H1 (cell line): ENCODE measurements at regions not wholly inside any gene's neighbourhood (a gene's known extent, or its start where the extent isn't known, plus 50 kb on each side); places are given as distances from the start of the nearest gene placed in this dataset.

ENCODE experiments used
- CTCF ChIA-PET: fragments of 300-600 bp; sonication (Branson Sonifier 250); formaldehyde crosslinking; loops from one replicate; lab custom pipeline; 2021; ENCODE audit not compliant: partially characterized antibody; lab: Charles Lee
- POLR2A ChIA-PET: fragments of 300-600 bp; sonication (Branson Sonifier 250); formaldehyde crosslinking; loops from one replicate; lab custom pipeline; 2021; ENCODE audit warnings: inconsistent platforms; ENCODE audit not compliant: partially characterized antibody; lab: Charles Lee
- DNase-seq, 2 experiments: peaks; one replicate each; pipeline versions ENCODE4 v3.0.0 to v3.0.0-alpha.2; 2010 to 2022; ENCODE audit warnings: low spot score in 2 of 2, low read depth in 1 of 2, mixed read lengths in 1 of 2
- FAIRE-seq: peaks from 2 replicates; lab custom pipeline; 2011; peaks lifted over from hg19 to GRCh38; lab: Jason Lieb, UNC
- H2AFZ ChIP-seq: 2 replicates; pipeline ENCODE4 v1.8.1; 2012; ENCODE audit warnings: low read length, inconsistent platforms
- H2AK5ac ChIP-seq: 2 replicates; pipeline ENCODE4 v1.6.1; 2013; ENCODE audit warnings: low read depth, low read length
- H2BK120ac ChIP-seq: replicated peaks from 2 replicates; pipeline ENCODE3; 2013; ENCODE audit warnings: low read depth, low read length, inconsistent platforms
- H2BK12ac ChIP-seq: 2 replicates; pipeline ENCODE4 v1.6.1; 2013; ENCODE audit warnings: low read depth, low read length
- H2BK15ac ChIP-seq: 2 replicates; pipeline ENCODE4 v1.6.1; 2013; ENCODE audit warnings: low read length
- H2BK20ac ChIP-seq: 2 replicates; pipeline ENCODE4 v1.6.1; 2013; ENCODE audit warnings: low read length
- H2BK5ac ChIP-seq: 2 replicates; pipeline ENCODE4 v1.6.1; 2013; ENCODE audit warnings: low read depth, low read length
- H3K14ac ChIP-seq: 2 replicates; pipeline ENCODE4 v1.6.1; 2013; ENCODE audit warnings: inconsistent platforms; ENCODE audit not compliant: insufficient read length
- H3K18ac ChIP-seq: 2 replicates; pipeline ENCODE4 v1.6.1; 2013; ENCODE audit warnings: low read length; ENCODE audit errors: extremely low read depth
- H3K23ac ChIP-seq: 2 replicates; pipeline ENCODE4 v1.6.1; 2013; ENCODE audit warnings: inconsistent platforms; ENCODE audit not compliant: insufficient read length
- H3K23me2 ChIP-seq: 2 replicates; pipeline ENCODE4 v1.6.1; 2013; ENCODE audit warnings: low read depth, low read length
- H3K27ac ChIP-seq: 2 replicates; pipeline ENCODE4 v1.6.1; 2011; ENCODE audit warnings: low read depth, low read length, inconsistent platforms
- H3K27me3 ChIP-seq, 4 experiments: replicated peaks in 1 of 4; 1 replicate in 1 of 4; 2 replicates in 3 of 4; pipeline versions ENCODE4 v1.6.1 to v1.8.1; 2011 to 2013; ENCODE audit warnings: low read length in 3 of 4, mild to moderate bottlenecking in 3 of 4, inconsistent platforms in 2 of 4, mixed read lengths in 2 of 4, moderate library complexity in 1 of 4; ENCODE audit not compliant: control insufficient read depth in 3 of 4, insufficient read depth in 3 of 4; ENCODE audit errors: extremely low read depth in 1 of 4
- H3K36me3 ChIP-seq, 4 experiments: 2 replicates each; pipeline versions ENCODE4 v1.6.1 to v1.8.1; 2011 to 2013; ENCODE audit warnings: mild to moderate bottlenecking in 4 of 4, low read length in 3 of 4, moderate library complexity in 2 of 4, control low read depth in 1 of 4, inconsistent platforms in 1 of 4; ENCODE audit not compliant: insufficient read depth in 4 of 4, control insufficient read depth in 2 of 4
- H3K4ac ChIP-seq: replicated peaks from 2 replicates; pipeline ENCODE3; 2013; ENCODE audit warnings: low read length, low read depth, mixed read lengths, inconsistent platforms; ENCODE audit not compliant: insufficient read length
- H3K4me1 ChIP-seq, 4 experiments: replicated peaks in 1 of 4; 1 replicate in 1 of 4; 2 replicates in 3 of 4; pipeline versions ENCODE4 v1.6.1 to v1.8.1; 2011 to 2013; ENCODE audit warnings: low read length in 3 of 4, inconsistent platforms in 2 of 4, mixed read lengths in 1 of 4; ENCODE audit not compliant: insufficient read depth in 4 of 4, control insufficient read depth in 3 of 4
- H3K4me2 ChIP-seq, 2 experiments: 2 replicates each; pipeline versions ENCODE4 v1.6.1 to v1.8.1; 2011 to 2013; ENCODE audit warnings: low read depth in 2 of 2, low read length in 2 of 2, control low read depth in 1 of 2, inconsistent platforms in 1 of 2, mild to moderate bottlenecking in 1 of 2; ENCODE audit not compliant: insufficient read depth in 1 of 2
- H3K4me3 ChIP-seq, 4 experiments: fragments of 200-600, 300-600 bp in 1 of 4; sonication (generic), shearing (Covaris generic), sonication (Bioruptor Twin) in 1 of 4; 2 replicates each; pipeline versions ENCODE4 v1.5.1 to v1.8.1; 2011 to 2016; ENCODE audit warnings: low read length in 4 of 4, low read depth in 3 of 4, control low read depth in 2 of 4, inconsistent platforms in 2 of 4, mild to moderate bottlenecking in 2 of 4, mixed read lengths in 1 of 4, moderate library complexity in 1 of 4; ENCODE audit not compliant: insufficient read depth in 2 of 4; ENCODE audit errors: extremely low read depth in 1 of 4
- H3K56ac ChIP-seq: replicated peaks from 2 replicates; pipeline ENCODE3; 2013; ENCODE audit warnings: low read depth, mild to moderate bottlenecking, mixed read lengths, low read length, inconsistent platforms; ENCODE audit not compliant: insufficient read length
- H3K79me1 ChIP-seq: 2 replicates; pipeline ENCODE4 v1.6.1; 2013; ENCODE audit warnings: low read depth, low read length, control low read depth
- H3K79me2 ChIP-seq, 2 experiments: 2 replicates each; pipeline versions ENCODE4 v1.6.1 to v1.8.1; 2012 to 2013; ENCODE audit warnings: low read length in 2 of 2, mild to moderate bottlenecking in 2 of 2, inconsistent platforms in 1 of 2; ENCODE audit not compliant: insufficient read depth in 2 of 2, control insufficient read depth in 1 of 2
- H3K9ac ChIP-seq, 4 experiments: replicated peaks in 1 of 4; 1 replicate in 1 of 4; 2 replicates in 3 of 4; pipeline versions ENCODE4 v1.6.1 to v1.8.1; 2011 to 2013; ENCODE audit warnings: low read depth in 3 of 4, low read length in 3 of 4, control low read depth in 2 of 4, mild to moderate bottlenecking in 2 of 4, moderate library complexity in 2 of 4, inconsistent platforms in 1 of 4; ENCODE audit errors: extremely low read depth in 1 of 4
- H3K9me3 ChIP-seq, 2 experiments: 2 replicates each; pipeline versions ENCODE4 v1.6.1 to v1.8.1; 2012 to 2013; ENCODE audit warnings: mild to moderate bottlenecking in 2 of 2, moderate library complexity in 2 of 2, control low read depth in 1 of 2, inconsistent platforms in 1 of 2, low read depth in 1 of 2, low read length in 1 of 2, mixed read lengths in 1 of 2; ENCODE audit not compliant: insufficient read depth in 2 of 2
- H4K20me1 ChIP-seq, 2 experiments: replicated peaks in 1 of 2; 2 replicates each; pipeline versions ENCODE3 to v1.8.1; 2011 to 2013; ENCODE audit warnings: inconsistent platforms in 2 of 2, low read length in 2 of 2, mild to moderate bottlenecking in 1 of 2; ENCODE audit not compliant: insufficient read depth in 2 of 2, control insufficient read depth in 1 of 2
- H4K5ac ChIP-seq: 2 replicates; pipeline ENCODE4 v1.6.1; 2013; ENCODE audit warnings: low read length, low read depth, mixed read lengths, inconsistent platforms; ENCODE audit not compliant: insufficient read length
- H4K8ac ChIP-seq: 2 replicates; pipeline ENCODE4 v1.8.0; 2013; ENCODE audit warnings: mild to moderate bottlenecking, moderate library complexity, low read length, inconsistent platforms; ENCODE audit not compliant: insufficient read depth; ENCODE audit errors: extremely low read depth
- H4K91ac ChIP-seq: replicated peaks from 2 replicates; pipeline ENCODE3; 2013; ENCODE audit warnings: low read length, mixed read lengths, inconsistent platforms; ENCODE audit not compliant: insufficient read length
- JUN ChIP-seq: IDR thresholded peaks from 2 replicates; pipeline ENCODE4 v1.6.1; 2011; ENCODE audit warnings: low read depth, mild to moderate bottlenecking, improper control_type of control experiment, low read length
- JUND ChIP-seq: IDR thresholded peaks from 2 replicates; pipeline ENCODE4 v1.6.1; 2011; ENCODE audit warnings: mild to moderate bottlenecking, improper control_type of control experiment, low read length
- POLR2A ChIP-seq, 2 experiments: IDR thresholded peaks; 1 replicate in 1 of 2; 2 replicates in 1 of 2; pipeline ENCODE4 v1.6.1; 2011; ENCODE audit warnings: low read depth in 2 of 2, low read length in 2 of 2, mild to moderate bottlenecking in 2 of 2; ENCODE audit errors: control extremely low read depth in 1 of 2
- TAF7 ChIP-seq: optimal IDR thresholded peaks from 2 replicates; pipeline ENCODE3; 2011; ENCODE audit warnings: low read depth, mild to moderate bottlenecking, inconsistent platforms, low read length, moderate library complexity, borderline replicate concordance
- WGBS, 2 experiments: shearing (Covaris generic) in 1 of 2; methylation state at CpG; one replicate each; pipeline versions ENCODE4 v1.1.6 to v1.1.7; 2013 to 2015; ENCODE audit warnings: low lambda C conversion rate in 2 of 2, mixed read lengths in 2 of 2, inconsistent platforms in 1 of 2, low coverage in 1 of 2, missing lambda C conversion rate in 1 of 2; ENCODE audit not compliant: insufficient replicate concordance in 2 of 2, insufficient coverage in 1 of 2, insufficient read length in 1 of 2; ENCODE audit errors: extremely low coverage in 1 of 2, missing lambda C conversion rate in 1 of 2; 5-methylcytosine and 5-hydroxymethylcytosine counted together

DNA sequence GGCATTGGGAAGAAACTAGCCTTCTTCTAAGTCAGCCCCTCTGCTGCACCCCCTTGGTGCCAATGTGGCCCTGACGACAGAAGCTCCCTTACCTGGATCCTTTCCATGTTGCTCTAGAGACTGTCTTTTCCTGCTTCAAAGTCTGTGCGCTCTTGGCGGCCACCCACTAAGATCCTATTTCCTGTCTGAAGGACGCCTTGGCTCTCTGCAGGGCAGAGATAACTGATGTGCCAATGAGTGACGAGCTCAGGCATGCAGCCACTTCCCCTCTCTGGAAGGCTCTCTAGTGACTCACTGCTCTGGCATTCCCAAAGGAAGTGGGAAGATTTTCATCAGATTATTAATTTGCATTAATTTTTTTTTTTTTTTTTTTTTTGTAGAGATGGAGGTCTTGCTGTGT lies 273.5 kb downstream of the CDH20 start:
- peak overlapping the region; percentile 80; the same call in 1 of the 2 replicates for H2BK12ac ChIP-seq
- H3K4me2 ChIP-seq = peak overlapping the region; percentile 58 to 83
- H3K9ac ChIP-seq = no peak overlapping the region
- no peak overlapping the region for H2BK15ac ChIP-seq
- H2BK20ac ChIP-seq = no peak overlapping the region
- no peak overlapping the region for H3K27ac ChIP-seq
- H4K91ac ChIP-seq = no peak overlapping the region
- no peaks in the 10 kb centered on the region for H3K79me1 ChIP-seq
- H3K56ac ChIP-seq = no peak overlapping the region
- H4K8ac ChIP-seq = no peak overlapping the region
- ChIA-PET POLR2A (interaction anchor here (1.0 kb wide), 1 partner anchor 30 kb away, joined by 6 read pairs; no protein-coding TSS in a partner anchor), CTCF (interaction anchor here (0.6 to 3.0 kb wide), 7 partner anchors 19 to 801 kb away, joined by 3 to 17 read pairs (median 4); no protein-coding TSS in a partner anchor)
- H3K27me3 ChIP-seq = no peaks in the 10 kb centered on the region
- peaks cover 0 to under 1% (median 0%) of the 10 kb centered on the region in 4 experiments; a peak in 2 of 8 replicates for H3K36me3 ChIP-seq
- H3K9me3 ChIP-seq = peaks cover 0 to 3% of the 10 kb centered on the region in 2 experiments; a peak in 2 of 4 replicates
- peak overlapping the region; percentile 83 for H2BK5ac ChIP-seq
- FAIRE-seq (peak; percentile 45), DNase-seq (peak; percentile 54 to 72)
- no peak overlapping the region for H2AK5ac ChIP-seq
- no peak overlapping the region for H3K18ac ChIP-seq
- no peak overlapping the region for H4K5ac ChIP-seq
- H3K23me2 ChIP-seq = peaks cover 3% of the 10 kb centered on the region
- no peak overlapping the region for H2BK120ac ChIP-seq
- TF ChIP-seq POLR2A (IDR thresholded peaks at IDR 0.05; ENCODE audit: control extremely low read depth in 1 of 2, low read depth in 2 of 2, low read length in 2 of 2) (peak in 1 of 2 experiments; percentile 36; a peak in 1 of 3 replicates), JUND (peak; percentile 93), JUN (peak; percentile 69; the same call in 1 of the 2 replicates), TAF7 (no peak)
- H2AFZ ChIP-seq = no peak overlapping the region
- no peak overlapping the region for H3K14ac ChIP-seq
- H3K23ac ChIP-seq = no peak overlapping the region
- H4K20me1 ChIP-seq = no peaks in the 10 kb centered on the region
- H3K4ac ChIP-seq = no peak overlapping the region
- peak overlapping the region in 3 of 4 experiments; percentile 15 to 47 (median 26); a peak in 5 of 8 replicates for H3K4me3 ChIP-seq
- 12% methylated on average over 5 of the region's 5 CpGs; no CpG with 5 or more reads in 1 of the 2 experiments for WGBS, 2 experiments
- H3K79me2 ChIP-seq = no peaks in the 10 kb centered on the region
- peaks cover 2 to 9% (median 3%) of the 10 kb centered on the region in 4 experiments; a peak in 3 of 7 replicates for H3K4me1 ChIP-seq
